Neural progenitor cell (in vitro differentiated cells): ENCODE measurements at regions not wholly inside any gene's neighbourhood (a gene's known extent, or its start where the extent isn't known, plus 50 kb on each side); places are given as distances from the start of the nearest gene placed in this dataset.

ENCODE experiments used
- DNase-seq: peaks from one replicate; pipeline ENCODE4 v3.0.0-alpha.2; 2016; ENCODE audit warnings: low spot score
- H2AFZ ChIP-seq: fragments of 200-600 bp; sonication (generic); replicated peaks from 2 replicates; pipeline ENCODE4 v1.6.1; 2016; ENCODE audit warnings: antibody characterized with exemption
- H3F3A ChIP-seq: fragments of 200-600 bp; sonication (generic); 2 replicates; pipeline ENCODE4 v1.6.1; 2016; ENCODE audit warnings: antibody characterized with exemption, low read depth
- H3K27ac ChIP-seq: fragments of 200-600 bp; sonication (generic); 2 replicates; pipeline ENCODE4 v1.5.1; 2016; ENCODE audit warnings: mild to moderate bottlenecking
- H3K27me3 ChIP-seq: fragments of 200-600 bp; sonication (generic); 2 replicates; pipeline ENCODE4 v1.6.1; 2016; ENCODE audit warnings: mild to moderate bottlenecking, moderate library complexity
- H3K36me3 ChIP-seq: fragments of 200-600 bp; sonication (generic); 2 replicates; pipeline ENCODE4 v1.5.1; 2016
- H3K4me1 ChIP-seq: fragments of 200-600 bp; sonication (generic); 2 replicates; pipeline ENCODE4 v1.6.1; 2016; ENCODE audit warnings: mixed run types
- H3K4me2 ChIP-seq: fragments of 200-600 bp; sonication (generic); 2 replicates; pipeline ENCODE4 v1.6.1; 2016
- H3K4me3 ChIP-seq: fragments of 200-600 bp; sonication (generic); 2 replicates; pipeline ENCODE4 v1.5.1; 2016
- H3K79me2 ChIP-seq: fragments of 200-600 bp; sonication (generic); 2 replicates; pipeline ENCODE4 v1.6.1; 2016; ENCODE audit warnings: low read depth
- H3K9ac ChIP-seq: fragments of 200-600 bp; sonication (generic); 2 replicates; pipeline ENCODE4 v1.6.1; 2016
- H3K9me3 ChIP-seq: fragments of 200-600 bp; sonication (generic); 2 replicates; pipeline ENCODE4 v1.5.1; 2016; ENCODE audit warnings: low read depth
- H4K20me1 ChIP-seq: fragments of 200-600 bp; sonication (generic); 2 replicates; pipeline ENCODE4 v1.6.1; 2016; ENCODE audit warnings: low read depth
- H3K27ac Mint-ChIP-seq: 3 replicates; pipeline ENCODE4 v1.8.0; 2021; ENCODE audit warnings: mixed read lengths
- H3K27me3 Mint-ChIP-seq: 2 replicates; pipeline ENCODE4 v1.8.0; 2022; ENCODE audit warnings: low read depth, mild to moderate bottlenecking, inconsistent platforms, moderate library complexity, mixed read lengths; ENCODE audit not compliant: insufficient read depth
- H3K36me3 Mint-ChIP-seq: 3 replicates; pipeline ENCODE4 v1.8.0; 2021; ENCODE audit warnings: mixed read lengths
- H3K4me1 Mint-ChIP-seq: 3 replicates; pipeline ENCODE4 v1.8.0; 2021; ENCODE audit warnings: mixed read lengths
- H3K4me3 Mint-ChIP-seq: 3 replicates; pipeline ENCODE4 v1.8.0; 2021; ENCODE audit warnings: mild to moderate bottlenecking, moderate library complexity, mixed read lengths
- H3K9me3 Mint-ChIP-seq: 3 replicates; pipeline ENCODE4 v1.8.0; 2020; ENCODE audit warnings: mixed read lengths
- CTCF ChIP-seq: fragments of 200-600 bp; sonication (generic); IDR thresholded peaks from 2 replicates; pipeline ENCODE4 v1.5.1; 2017; ENCODE audit warnings: antibody characterized with exemption, mild to moderate bottlenecking
- EZH2 ChIP-seq: fragments of 200-600 bp; sonication (generic); IDR thresholded peaks from 2 replicates; pipeline ENCODE4 v1.6.1; 2017; ENCODE audit warnings: antibody characterized with exemption, mild to moderate bottlenecking, moderate library complexity
- EZH2phosphoT487 ChIP-seq: fragments of 200-600 bp; sonication (generic); IDR thresholded peaks from 2 replicates; pipeline ENCODE4 v1.6.1; 2017; ENCODE audit warnings: antibody characterized with exemption

- no peak overlapping the region for H2AFZ ChIP-seq
- Mint-ChIP-seq H3K9me3 (peaks cover 13% of the 10 kb centered on the region), H3K27ac (peak overlapping the region; percentile 82), H3K4me1 (peaks cover 25% of the 10 kb centered on the region), H3K4me3 (no peak overlapping the region), H3K36me3 (peaks cover 3% of the 10 kb centered on the region), H3K27me3 (peaks cover 2% of the 10 kb centered on the region)
- H3K9me3 ChIP-seq = no peaks in the 10 kb centered on the region
- H3K36me3 ChIP-seq = no peaks in the 10 kb centered on the region
- H4K20me1 ChIP-seq = no peaks in the 10 kb centered on the region
- H3K27ac ChIP-seq = no peak overlapping the region
- TF ChIP-seq EZH2 (no peak), CTCF (no peak), EZH2phosphoT487 (no peak)
- no peaks in the 10 kb centered on the region for H3K27me3 ChIP-seq
- no peaks in the 10 kb centered on the region for H3F3A ChIP-seq
- no peaks in the 10 kb centered on the region for H3K79me2 ChIP-seq
- no peak overlapping the region for H3K4me3 ChIP-seq
- H3K4me2 ChIP-seq = no peak overlapping the region
- no peak for DNase-seq
- no peaks in the 10 kb centered on the region for H3K4me1 ChIP-seq
- H3K9ac ChIP-seq = no peak overlapping the region
Measured at GRCh38 chr16:17965133-17965900, 371.2 kb downstream of the NPIPA8 start.

GRCh38 chr16:17964196-17964595 is 372.3 kb downstream of the NPIPA8 start:
- H3K79me2 ChIP-seq = no peaks in the 10 kb centered on the region
- no peaks in the 10 kb centered on the region for H3K9me3 ChIP-seq
- H3K4me2 ChIP-seq = no peak overlapping the region
- no peak for DNase-seq
- Mint-ChIP-seq H3K4me3 (no peak overlapping the region), H3K27ac (no peak overlapping the region), H3K4me1 (peaks cover 25% of the 10 kb centered on the region), H3K36me3 (peaks cover 3% of the 10 kb centered on the region), H3K9me3 (peaks cover 11% of the 10 kb centered on the region), H3K27me3 (peaks cover 2% of the 10 kb centered on the region)
- no peaks in the 10 kb centered on the region for H4K20me1 ChIP-seq
- H3K27me3 ChIP-seq = no peaks in the 10 kb centered on the region
- no peak overlapping the region for H3K9ac ChIP-seq
- H3K4me3 ChIP-seq = no peak overlapping the region
- no peaks in the 10 kb centered on the region for H3F3A ChIP-seq
- no peaks in the 10 kb centered on the region for H3K36me3 ChIP-seq
- H3K27ac ChIP-seq = no peak overlapping the region
- no peaks in the 10 kb centered on the region for H3K4me1 ChIP-seq
- TF ChIP-seq EZH2phosphoT487 (no peak), EZH2 (no peak), CTCF (no peak)
- no peak overlapping the region for H2AFZ ChIP-seq

- Histone ChIP-seq H3K4me1 (no peaks in the 10 kb centered on the region), H3K27ac (no peak overlapping the region), H3K4me3 (no peak overlapping the region), H3K4me2 (no peak overlapping the region), H3F3A (no peaks in the 10 kb centered on the region), H3K27me3 (no peaks in the 10 kb centered on the region), H2AFZ (no peak overlapping the region), H4K20me1 (no peaks in the 10 kb centered on the region), H3K9me3 (no peaks in the 10 kb centered on the region), H3K36me3 (no peaks in the 10 kb centered on the region), H3K9ac (no peak overlapping the region), H3K79me2 (no peaks in the 10 kb centered on the region)
- TF ChIP-seq EZH2phosphoT487 (no peak), CTCF (no peak), EZH2 (no peak)
- no peak for DNase-seq
- Mint-ChIP-seq H3K27ac (no peak overlapping the region), H3K9me3 (peaks cover 13% of the 10 kb centered on the region), H3K4me1 (peaks cover 18% of the 10 kb centered on the region), H3K4me3 (no peak overlapping the region), H3K36me3 (peaks cover 3% of the 10 kb centered on the region), H3K27me3 (peaks cover 2% of the 10 kb centered on the region)
Measured at GRCh38 chr16:17963185-17963836, 373.2 kb downstream of the NPIPA8 start.
